SHP77 (cell line): ENCODE measurements at regions not wholly inside any gene's neighbourhood (a gene's known extent, or its start where the extent isn't known, plus 50 kb on each side); places are given as distances from the start of the nearest gene placed in this dataset.
"Not testable (repeated sequence)": the region's sequence is repeated elsewhere in the genome, so short reads cannot be mapped to it uniquely, and the experiment has no call there.

Experiments
- DNase-seq, 2 experiments: peaks; one replicate each; lab custom pipeline; 2025; lab: John Stamatoyannopoulos, UW

DNA sequence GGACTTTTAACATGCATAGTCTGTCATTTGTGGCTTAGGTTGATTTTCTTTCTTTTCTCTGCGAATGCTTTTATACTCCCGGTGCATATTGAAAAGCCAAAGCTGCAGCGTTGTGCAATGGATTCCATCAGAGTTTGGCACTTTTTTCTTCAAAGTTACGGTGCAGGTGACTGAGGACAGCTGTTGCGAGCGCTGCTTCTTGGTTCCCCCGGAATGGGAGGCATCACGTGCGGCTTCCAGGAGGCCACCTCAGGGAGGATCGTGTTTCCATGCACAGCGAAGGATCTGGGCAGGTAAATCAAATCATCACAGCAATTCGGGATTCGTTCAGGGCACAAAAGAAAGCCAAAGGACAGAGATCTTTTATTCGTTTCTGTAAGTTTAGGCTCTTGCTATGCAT is 109.6 kb upstream of the ALKAL2 start:
- DNase-seq: no peak

DNA sequence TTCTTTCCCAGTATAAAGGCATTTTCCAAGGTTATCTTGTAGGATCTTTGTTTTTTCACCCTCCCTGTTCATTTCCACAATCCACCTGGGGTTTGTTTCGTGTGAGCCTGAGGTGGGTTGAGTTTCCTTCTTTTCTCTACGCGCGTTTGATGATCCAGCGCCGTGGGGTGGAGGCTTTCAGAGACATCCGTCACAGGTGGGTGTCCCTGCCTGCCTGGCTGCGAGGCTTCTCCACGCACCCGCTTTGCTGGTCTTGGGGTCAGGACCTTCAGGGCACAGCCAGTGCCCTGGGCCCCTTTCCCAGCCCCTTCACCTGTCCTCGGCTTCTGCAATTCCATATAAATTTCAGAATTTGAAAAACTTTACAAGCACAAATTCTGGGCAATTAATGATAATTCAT is 109.0 kb upstream of the ALKAL2 start:
- no peak for DNase-seq

DNA sequence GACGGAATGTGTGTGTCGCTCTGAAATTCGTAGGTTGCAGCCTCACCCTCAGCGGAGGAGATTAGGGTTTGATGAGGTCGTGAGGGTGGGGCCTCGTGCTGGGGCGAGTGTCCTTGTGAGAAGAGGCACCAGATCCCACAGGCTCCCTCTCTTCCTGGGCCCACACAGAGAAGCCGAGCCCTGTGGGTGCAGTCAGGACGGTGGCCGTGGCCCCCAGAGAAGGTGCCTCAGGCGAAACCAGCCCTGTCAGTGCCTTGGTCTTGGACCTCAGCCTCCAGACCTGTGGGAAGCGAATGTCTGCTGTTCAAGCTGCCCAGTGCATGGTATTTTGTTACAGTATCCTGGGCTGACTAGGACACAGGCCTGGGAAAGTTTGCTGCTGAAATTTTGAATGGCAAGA is 108.0 kb upstream of the ALKAL2 start:
- no peak for DNase-seq

DNA sequence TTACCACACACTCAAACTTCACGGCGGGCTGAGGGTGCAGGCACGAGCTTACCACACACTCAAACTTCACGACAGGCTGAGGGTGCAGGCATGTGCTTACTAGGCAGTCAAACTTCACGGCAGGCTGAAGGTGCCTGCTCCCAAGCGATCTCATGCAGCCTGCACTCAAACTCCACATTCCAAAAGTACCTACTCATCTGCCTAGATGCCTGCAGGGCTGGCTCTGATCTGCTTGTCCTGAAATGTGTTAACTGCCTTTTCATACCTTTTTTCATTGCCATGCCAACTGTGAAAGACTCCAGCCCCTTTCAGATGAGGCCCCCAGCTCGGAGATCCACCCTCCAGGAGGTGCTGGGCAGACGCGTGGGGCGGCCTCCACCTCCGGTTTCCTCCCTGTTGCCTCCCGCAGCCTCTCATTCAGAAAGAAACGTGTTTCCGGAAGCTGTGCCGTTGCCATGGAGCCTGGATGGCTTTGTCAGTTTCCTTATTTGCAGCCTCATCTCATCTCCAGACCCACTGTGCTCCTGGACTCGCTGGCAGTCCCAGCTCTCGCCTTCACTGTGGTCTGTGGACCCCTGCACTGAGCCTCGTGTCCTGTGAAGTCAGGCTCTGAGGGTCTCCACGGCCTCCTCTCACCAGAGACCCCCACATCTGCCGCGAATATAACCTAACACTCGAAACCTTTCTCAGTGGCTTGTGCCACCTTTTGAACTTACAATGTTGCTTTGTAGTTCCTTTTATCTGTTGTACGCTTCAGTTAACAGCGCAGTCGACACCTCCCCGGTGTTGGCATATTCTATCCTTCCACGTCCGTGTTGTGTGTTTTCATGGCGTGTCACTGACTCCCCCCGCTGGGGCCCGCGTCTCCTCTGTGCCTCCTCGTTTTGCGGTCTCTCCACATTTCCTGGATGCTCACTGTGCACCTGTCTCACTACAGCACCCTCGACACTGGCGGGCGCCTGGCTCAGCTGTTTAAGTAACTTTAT is 106.1 kb upstream of the ALKAL2 start:
- peak in 1 of 2 experiments; percentile 8 for DNase-seq

DNA sequence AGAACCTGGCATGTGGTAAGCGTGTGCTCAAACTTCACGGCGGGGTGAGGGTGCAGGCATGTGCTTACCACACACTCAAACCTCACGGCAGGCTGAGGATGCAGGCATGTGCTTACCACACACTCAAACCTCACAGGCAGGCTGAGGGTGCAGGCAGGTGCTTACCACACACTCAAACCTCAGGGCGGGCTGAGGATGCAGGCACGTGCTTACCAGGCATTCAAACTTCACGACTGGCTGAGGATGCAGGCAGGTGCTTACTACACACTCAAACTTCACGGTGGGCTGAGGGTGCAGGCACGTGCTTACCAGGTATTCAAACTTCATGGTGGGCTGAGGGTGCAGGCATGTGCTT is 105.0 kb upstream of the ALKAL2 start:
- DNase-seq: no peak

DNA sequence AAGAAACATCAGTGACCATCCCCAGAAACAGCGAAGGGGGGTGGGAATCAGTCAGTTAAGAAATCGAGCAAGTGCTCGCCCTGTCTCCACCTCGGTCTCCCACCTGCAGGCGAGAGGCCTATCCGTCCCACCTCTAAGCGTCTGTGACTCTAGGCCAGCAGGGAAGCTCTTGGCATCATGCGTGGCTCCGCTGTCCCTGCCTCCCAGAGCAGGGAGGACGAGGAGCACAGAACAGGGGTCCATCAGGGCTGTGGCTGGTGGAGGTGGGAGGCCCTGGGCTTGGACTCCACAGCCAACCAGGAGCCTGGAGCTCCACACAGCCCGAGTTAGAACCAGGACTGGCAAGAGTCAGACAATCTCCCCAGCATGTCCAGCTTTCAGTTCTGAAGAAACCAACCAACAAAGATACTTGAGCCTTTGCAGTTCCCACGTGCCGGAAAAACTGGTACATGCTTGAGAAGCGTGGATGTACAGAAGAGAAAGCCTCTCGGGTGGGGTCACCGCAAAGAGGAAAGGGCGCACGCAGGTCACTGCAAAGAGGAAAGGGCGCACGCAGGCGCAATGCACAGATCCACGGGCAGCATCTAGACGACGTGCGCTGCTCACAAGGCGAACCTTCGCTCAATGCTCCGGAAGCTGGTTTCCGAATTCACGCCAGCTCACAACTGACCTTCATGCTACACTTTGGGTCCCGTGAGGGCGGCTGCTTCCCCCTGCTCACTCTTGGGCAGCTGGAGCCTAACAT is 104.5 kb upstream of the ALKAL2 start:
- no peak for DNase-seq

DNA sequence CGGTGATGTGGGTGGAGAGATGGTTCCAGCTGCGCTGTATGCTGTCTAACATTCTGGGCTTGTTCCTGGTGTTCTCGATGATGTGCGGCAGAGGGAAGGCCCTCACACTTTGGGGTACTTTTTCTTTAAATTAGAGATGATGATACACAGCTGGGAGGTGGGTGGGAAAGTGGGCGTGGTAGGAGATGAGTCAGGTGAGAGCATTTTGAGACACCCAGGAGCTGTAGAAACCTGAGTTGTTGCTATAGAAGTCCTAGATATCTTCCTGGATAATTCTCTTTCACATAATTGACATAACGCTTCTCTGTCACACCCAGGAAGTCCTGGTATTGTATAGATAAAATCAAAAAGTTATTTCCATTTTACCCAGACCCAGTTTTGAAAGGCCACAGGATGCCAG is 103.8 kb upstream of the ALKAL2 start:
- DNase-seq: no peak

DNA sequence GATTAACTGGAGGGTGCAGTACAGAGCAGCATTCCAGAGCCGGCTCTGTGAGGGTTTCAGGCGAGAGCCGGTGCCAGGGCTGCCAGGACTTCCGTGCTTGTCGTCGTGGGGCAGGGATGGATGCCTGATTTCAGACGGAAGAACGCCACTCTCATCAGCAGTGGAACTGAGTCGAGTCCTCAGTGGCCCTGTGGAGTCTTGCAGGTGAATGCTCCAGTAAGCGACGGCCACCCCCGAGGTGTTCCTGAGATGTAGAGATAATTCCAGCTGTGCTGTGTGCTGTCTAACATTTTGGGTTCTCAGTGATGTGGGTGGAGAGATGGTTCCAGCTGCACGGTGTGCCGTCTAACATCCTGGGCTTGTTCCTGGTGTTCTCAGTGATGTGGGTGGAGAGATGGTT is 103.1 kb upstream of the ALKAL2 start:
- DNase-seq: no peak

DNA sequence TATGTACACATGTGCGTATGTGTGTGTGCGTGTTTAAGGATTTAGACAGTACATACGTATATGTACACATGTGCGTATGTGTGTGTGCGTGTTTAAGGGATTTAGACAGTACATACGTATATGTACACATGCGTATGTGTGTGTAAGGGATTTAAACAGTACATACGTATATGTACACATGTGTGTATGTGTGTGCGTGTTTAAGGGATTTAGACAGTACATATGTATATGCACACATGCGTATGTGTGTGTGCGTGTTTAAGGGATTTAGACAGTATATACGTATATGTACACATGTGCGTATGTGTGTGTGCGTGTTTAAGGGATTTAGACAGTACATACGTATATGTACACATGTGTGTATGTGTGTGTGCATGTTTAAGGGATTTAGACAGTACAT is 102.1 kb upstream of the ALKAL2 start:
- not testable (repeated sequence) for DNase-seq

DNA sequence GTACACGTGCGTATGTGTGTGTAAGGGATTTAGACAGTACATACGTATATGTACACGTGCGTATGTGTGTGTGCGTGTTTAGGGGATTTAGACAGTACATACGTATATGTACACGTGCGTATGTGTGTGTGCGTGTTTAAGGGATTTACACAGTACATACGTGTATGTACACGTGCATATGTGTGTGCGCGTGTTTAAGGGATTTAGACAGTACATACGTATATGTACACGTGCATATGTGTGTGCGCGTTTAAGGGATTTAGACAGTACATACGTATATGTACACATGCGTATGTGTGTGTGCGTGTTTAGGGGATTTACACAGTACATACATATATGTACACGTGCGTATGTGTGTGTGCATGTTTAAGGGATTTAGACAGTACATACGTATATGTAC is 100.9 kb upstream of the ALKAL2 start:
- DNase-seq: not testable (repeated sequence)

DNA sequence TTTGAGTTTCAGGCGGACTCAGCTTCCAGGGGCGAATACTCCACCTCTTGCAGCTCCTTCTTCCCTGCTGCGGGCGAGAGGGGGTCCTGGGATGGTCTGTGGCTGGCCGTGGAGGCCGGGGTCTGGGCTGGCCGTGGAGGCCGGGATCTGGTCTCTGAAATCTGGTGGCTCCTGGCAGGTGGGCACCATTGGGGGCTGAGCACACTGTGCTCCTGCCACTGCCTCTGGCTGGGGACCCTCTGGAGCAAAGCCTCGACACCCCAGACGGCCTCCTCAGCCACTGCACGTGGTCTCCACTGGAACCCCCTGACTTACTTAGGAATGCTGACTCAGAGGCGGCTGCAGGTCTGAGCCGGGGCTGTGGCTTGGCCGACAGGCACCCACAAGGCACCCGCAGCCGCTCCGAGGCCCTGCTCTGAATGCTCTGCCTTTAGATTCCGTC is 100.1 kb upstream of the ALKAL2 start:
- no peak for DNase-seq

DNA sequence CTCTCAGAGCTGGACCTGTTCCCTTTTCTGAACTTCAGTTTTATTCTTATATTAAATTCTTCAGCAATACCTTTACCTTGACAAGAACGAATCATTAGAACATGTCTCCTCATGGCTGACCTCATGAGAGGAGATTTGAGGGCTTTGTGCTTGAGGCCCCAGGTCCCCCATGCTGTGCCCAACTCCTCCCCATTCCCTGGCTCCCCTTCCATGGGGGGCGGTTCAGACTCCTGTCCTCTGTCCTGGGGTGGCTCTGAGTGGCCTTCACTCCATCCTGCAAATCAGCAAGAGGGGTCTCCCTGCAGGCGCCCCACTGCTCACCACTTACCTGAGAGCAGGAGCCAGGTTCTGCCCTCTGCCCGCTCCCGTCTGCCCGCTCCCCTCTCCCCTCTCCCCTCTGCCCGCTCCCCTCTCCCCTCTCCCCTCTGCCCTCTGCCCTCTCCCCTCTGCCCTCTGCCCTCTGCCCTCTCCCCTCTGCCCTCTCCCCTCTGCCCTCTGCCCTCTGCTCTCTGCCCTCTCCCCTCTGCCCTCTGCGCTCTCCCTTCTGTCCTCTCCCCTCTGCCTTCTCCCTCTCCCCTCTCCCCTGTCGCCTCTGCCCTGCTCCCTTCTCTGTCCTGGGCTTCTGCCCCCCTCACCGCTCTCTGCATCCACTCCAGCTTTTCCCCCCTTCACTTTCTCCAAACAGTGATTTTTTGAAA is 98.7 kb upstream of the ALKAL2 start:
- no peak for DNase-seq

DNA sequence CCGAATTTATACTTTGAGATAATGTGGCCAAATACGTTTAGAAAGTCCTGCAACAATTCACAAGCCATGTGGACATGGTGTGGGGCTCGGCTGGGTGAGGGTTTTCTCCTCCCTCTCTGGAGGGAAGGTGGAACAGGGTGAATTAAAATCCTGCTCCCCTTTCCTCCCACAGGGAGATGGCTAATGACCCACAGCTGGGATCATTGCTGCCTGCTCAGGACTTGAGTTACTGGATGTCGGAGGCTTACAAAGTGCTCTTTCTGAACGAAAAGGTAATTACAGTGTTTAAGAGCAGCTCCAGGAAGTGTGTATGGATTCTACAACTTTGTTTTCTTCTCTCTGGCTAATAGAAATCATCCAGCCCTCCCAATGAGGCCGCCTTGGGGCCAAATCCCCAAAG is 97.9 kb upstream of the ALKAL2 start:
- DNase-seq: no peak

DNA sequence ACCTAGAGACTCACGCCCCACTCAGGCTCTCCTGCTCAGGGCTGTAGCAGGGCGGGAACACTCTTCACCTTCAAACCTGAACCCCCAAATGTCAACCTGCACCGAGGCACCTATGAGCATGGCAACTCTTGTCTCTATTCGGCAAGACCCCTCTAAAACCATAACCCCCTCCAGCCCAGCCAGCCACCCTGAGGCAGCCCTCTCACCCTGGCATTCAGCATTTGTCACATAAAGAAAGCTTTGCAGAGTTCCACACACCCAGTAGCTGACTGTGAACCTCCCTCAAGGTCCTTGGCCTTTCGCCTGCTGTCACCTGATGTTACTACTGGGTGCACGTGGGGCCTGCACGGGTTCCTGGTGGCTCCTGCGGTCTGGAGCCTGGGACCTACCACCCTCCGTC is 97.2 kb upstream of the ALKAL2 start:
- DNase-seq: no peak

DNA sequence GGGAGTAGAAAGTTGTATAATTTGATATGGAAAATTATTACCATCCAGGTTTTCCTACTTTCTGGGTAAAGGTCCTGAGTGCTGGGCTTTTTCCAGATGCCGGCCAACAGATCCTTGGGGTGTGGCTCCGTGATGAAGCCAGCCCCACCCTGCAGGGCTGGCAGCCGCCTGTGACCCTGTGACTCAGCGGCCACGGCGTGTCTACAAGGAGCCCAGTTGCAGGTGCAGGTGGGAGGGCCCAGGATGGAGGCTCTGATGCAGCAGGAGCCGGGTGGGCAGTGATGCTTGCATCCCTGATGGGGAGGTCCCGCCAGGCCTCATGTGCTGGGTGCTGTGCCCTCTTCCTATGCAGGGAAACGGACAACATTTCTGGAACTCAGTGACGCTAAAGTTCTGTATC is 96.0 kb upstream of the ALKAL2 start:
- DNase-seq: no peak

DNA sequence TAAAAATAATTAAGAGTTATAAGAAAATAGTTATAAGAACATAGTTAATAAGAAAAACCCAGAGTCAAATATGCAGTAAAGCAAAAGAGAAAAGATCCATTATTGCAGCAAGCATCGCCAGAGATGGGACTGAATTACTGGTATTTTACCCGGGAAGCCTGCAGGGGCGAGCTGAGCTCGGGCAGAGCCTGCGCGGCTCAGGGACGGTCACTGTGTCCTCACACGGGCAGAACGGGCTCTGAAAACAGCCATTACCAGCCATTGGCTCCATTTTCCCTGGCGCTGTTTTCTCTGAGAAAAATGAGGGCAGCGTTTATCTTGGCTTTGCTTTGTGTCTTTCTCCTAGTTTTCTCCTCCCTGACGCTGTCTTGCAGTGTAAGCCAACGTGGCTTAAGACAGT is 95.3 kb upstream of the ALKAL2 start:
- DNase-seq: no peak

DNA sequence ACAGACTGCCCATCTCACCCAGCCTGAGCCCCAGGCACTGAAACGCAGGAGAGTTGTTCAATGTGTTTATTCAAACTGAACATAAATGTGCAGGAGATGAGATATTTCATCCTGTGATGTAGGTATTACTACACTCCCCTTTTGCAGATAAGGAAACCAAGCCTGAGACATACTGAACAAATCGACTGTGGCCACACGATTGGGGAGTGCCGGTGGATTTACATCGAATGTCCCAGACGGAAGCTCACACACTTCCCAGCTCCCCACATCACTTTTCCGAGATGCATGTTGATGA is 94.8 kb upstream of the ALKAL2 start:
- no peak for DNase-seq

DNA sequence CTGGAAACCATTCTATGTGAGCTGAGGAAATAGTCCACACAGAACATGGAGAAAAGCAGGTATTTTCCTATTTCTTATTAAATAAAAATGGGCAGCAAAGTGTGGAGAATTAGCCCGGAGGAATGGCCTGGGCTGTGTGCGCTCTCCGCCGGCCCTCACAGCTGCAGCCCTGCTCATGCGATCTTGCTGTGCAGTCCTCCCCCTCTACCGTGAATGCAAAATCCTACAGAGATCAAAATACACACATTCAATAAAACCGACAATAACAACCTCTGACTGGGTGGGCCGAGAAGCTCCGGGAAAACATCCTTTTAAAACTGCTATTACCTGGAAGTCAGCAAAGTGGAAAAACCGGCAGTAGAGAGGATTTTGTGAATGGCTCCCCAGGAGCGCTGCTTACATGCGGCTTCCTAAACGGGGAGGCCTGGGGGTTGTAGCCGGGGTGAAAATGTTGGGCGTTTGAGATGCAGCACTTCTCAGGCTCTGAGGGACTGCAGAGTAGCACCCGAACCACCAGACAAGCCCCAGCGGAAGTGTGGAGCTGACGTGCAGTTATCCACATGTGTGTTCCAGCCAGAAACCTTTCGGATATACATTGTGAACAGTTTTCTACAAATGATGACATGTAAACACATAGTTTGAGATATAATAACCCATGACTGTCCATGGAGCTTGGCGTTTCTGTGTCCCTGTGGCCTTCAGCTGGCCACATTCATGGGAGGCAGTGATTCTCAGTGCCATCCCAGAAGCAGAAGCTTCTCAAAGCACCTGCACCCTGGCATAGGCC is 94.2 kb upstream of the ALKAL2 start:
- DNase-seq: no peak

DNA sequence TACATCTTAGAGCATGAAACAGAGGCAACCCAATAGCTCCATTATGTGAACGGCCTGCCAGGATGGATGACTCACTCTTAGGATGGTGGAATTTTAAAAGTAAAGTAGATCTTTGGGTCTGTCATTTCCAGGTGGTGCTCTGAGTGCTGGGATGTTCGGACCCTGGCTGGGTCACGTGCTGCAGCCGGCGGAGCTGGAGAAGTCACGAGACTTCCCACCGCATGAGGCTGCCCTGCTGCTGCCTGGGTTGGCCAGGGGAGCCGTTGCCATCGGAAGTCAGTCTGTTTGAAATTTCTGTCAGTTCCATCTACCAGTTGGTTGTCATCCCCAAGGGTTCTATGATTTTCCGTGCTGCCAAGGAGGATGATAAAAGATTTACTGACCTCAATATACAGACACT is 93.3 kb upstream of the ALKAL2 start:
- DNase-seq: no peak

DNA sequence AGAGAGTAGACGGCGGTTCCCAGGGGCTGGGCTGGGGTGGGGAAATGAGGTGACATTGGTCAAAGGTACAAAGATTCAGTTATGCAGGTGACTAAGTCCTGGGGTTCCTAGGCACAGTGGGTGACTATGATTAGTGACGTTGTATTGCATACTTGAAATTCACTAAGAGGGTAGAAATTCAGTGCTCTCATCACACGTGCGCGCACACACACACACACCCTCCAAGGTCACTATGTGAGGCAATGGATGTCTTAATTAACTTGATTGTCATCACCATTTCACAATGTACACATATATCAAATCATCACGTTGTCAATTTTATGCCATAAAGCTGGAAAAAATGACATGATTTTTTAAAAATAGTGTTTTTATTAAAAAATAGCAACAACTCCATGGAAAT is 92.9 kb upstream of the ALKAL2 start:
- DNase-seq: no peak

DNA sequence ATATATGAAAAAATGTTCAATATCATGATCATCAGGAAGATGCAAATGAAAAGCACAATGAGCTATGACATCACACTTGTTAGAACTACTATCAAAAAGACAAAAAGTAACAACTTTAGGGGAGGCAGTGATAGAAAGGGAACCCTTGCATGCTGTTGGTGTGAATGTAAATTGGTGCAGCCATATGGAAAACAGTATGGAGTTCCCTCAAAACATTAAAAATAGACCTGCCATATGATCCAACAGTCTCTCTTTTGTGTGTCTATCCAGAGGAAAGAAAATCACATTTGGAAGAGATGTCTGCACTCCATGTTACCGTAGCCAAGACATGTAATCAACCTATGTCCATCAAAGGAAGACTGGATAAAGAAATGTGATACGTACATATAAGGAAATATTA is 92.3 kb upstream of the ALKAL2 start:
- no peak for DNase-seq

DNA sequence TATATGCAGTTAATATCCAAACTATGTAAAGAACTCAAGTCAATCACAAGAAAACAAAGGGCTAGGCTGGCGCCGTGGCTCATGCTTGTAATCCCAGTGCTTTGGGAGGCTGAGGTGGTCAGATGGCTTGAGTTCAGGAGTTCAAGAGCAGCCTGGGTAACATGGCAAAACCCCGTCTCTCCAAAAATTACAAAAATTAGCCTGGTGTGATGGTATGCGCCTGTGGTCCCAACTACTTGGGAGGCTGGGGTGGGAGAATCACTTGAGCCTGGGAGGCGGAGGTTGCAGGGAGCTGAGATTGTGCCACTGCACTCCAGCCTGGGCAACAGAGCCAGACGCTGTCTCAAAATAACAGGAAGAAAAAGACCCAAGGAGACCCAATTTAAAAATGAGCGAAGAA is 91.9 kb upstream of the ALKAL2 start:
- no peak for DNase-seq
